GM12892 (cell line): ENCODE measurements at regions not wholly inside any gene's neighbourhood (a gene's known extent, or its start where the extent isn't known, plus 50 kb on each side); places are given as distances from the start of the nearest gene placed in this dataset.
"Not testable (repeated sequence)": the region's sequence is repeated elsewhere in the genome, so short reads cannot be mapped to it uniquely, and the experiment has no call there.

Source experiments
- POLR2A ChIP-seq: IDR thresholded peaks from 2 replicates; pipeline ENCODE4 v1.6.1; 2011; ENCODE audit warnings: low read depth, low read length, control low read depth
- TAF1 ChIP-seq: IDR thresholded peaks from 2 replicates; pipeline ENCODE4 v1.6.1; 2011; ENCODE audit warnings: low read depth, mild to moderate bottlenecking, control low read depth, low read length, borderline replicate concordance

DNA sequence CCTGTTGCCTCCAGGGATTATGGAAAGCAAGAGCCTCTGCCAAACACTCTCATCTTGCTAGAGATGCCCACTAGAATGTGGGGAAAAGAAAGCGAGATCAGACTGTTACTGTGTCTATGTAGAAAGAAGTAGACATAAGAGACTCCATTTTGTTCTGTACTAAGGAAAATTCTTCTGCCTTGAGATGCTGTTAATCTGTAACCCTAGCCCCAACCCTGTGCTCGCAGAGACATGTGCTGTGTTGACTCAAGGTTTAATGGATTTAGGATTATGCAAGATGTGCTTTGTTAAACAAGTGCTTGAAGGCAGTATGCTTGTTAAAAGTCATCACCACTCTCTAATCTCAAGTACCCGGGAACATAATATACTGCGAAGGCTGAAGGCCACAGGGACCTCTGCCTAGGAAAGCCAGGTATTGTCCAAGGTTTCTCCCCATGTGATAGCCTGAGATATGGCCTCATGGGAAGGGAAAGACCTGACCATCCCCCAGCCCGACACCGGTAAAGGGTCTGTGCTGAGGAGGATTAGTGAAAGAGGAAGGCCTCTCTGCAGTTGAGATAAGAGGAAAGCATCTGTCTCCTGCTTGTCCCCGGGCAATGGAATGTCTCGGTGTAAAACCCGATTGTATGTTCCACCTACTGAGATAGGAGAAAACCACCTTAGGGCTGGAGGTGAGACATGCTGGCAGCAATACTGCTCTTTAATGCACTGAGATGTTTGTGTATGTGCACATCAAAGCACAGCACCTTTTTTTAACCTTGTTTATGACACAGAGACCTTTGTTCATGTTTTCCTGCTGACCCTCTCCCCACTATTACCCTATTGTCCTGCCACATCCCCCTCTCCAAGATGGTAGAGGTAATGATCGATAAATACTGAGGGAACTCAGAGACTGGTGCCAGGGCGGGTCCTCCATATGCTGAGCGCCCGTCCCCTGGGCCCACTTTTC is 75.1 kb upstream of the CCDC180 start:
- not testable (repeated sequence) for TF ChIP-seq POLR2A, TAF1
